HepG2 (cell line): ENCODE measurements at regions not wholly inside any gene's neighbourhood (a gene's known extent, or its start where the extent isn't known, plus 50 kb on each side); places are given as distances from the start of the nearest gene placed in this dataset.

ENCODE experiments used
- ATAC-seq: fragments of 200-7000 bp; cut with Tn5 transposase; 3 replicates; pipeline ENCODE4 v1.9.1; 2020; ENCODE audit warnings: mild to moderate bottlenecking, moderate library complexity
- BruUV-seq: library from RNA; stranded (reverse); fragments of 400-500 nt; replicated peaks from 2 replicates; lab custom pipeline; 2021; lab: Mats Ljungman, UMichigan
- CTCF ChIA-PET: fragments of 300-600 bp; formaldehyde crosslinking; extraction: SDS; loops from one replicate; lab custom pipeline; 2021; ENCODE audit warnings: low total read pairs, inconsistent platforms, low intra/inter-chr PET ratio; lab: Yijun Ruan, JAX
- POLR2A ChIA-PET: fragments of 350-600 bp; sonication (Branson Sonifier 250); formaldehyde crosslinking; loops from one replicate; lab custom pipeline; 2020; ENCODE audit warnings: antibody characterized with exemption, inconsistent platforms; lab: Yijun Ruan, JAX
- DNase-seq: peaks from one replicate; pipeline ENCODE4 v3.0.0-alpha.2; 2015; ENCODE audit warnings: low spot score
- FAIRE-seq: peaks from 3 replicates; lab custom pipeline; 2011; peaks lifted over from hg19 to GRCh38; lab: Jason Lieb, UNC
- H2AFZ ChIP-seq: one replicate; pipeline ENCODE4 v1.6.1; 2011; ENCODE audit warnings: low read length, inconsistent platforms
- H3K27ac ChIP-seq: fragments of 300-600 bp; 3 replicates; pipeline ENCODE4 v1.8.0; 2011; ENCODE audit warnings: mixed run types, mild to moderate bottlenecking, mixed read lengths, low read length, inconsistent platforms; ENCODE audit not compliant: insufficient read depth; ENCODE audit errors: extremely low read length
- H3K27me3 ChIP-seq, 2 experiments: fragments of 200-600 bp in 1 of 2; 2 replicates in 1 of 2; 3 replicates in 1 of 2; pipeline versions ENCODE4 v1.6.0 to v1.8.0; 2011; ENCODE audit warnings: low read length in 2 of 2, mild to moderate bottlenecking in 2 of 2, moderate library complexity in 2 of 2, inconsistent platforms in 1 of 2; ENCODE audit not compliant: insufficient read depth in 2 of 2, control insufficient read depth in 1 of 2
- H3K36me3 ChIP-seq, 2 experiments: fragments of 200-600 bp in 1 of 2; replicated peaks in 1 of 2; 2 replicates in 1 of 2; 3 replicates in 1 of 2; pipeline versions ENCODE4 v1.5.1 to v1.8.0; 2011; ENCODE audit warnings: low read length in 2 of 2, inconsistent platforms in 1 of 2; ENCODE audit not compliant: insufficient read depth in 2 of 2, control insufficient read depth in 1 of 2
- H3K4me1 ChIP-seq: 2 replicates; pipeline ENCODE4 v1.5.1; 2012; ENCODE audit warnings: low read length, inconsistent platforms; ENCODE audit not compliant: insufficient read depth
- H3K4me2 ChIP-seq: 2 replicates; pipeline ENCODE4 v1.6.0; 2011; ENCODE audit warnings: low read depth, low read length, inconsistent platforms
- H3K4me3 ChIP-seq, 3 experiments: fragments of 200-600 bp in 1 of 3; sonication (generic), shearing (Covaris generic) in 1 of 3; replicated peaks in 1 of 3; 2 replicates each; pipeline ENCODE4 v1.5.1; 2011 to 2016; ENCODE audit warnings: low read length in 3 of 3, inconsistent platforms in 2 of 3, low read depth in 2 of 3, mild to moderate bottlenecking in 2 of 3, control low read depth in 1 of 3, mixed read lengths in 1 of 3; ENCODE audit not compliant: insufficient read depth in 1 of 3
- H3K79me2 ChIP-seq: one replicate; pipeline ENCODE4 v1.6.1; 2011; ENCODE audit warnings: low read length, inconsistent platforms; ENCODE audit not compliant: insufficient read depth
- H3K9ac ChIP-seq: 2 replicates; pipeline ENCODE4 v1.6.0; 2011; ENCODE audit warnings: mild to moderate bottlenecking, low read depth, low read length, inconsistent platforms; ENCODE audit not compliant: insufficient read depth
- H3K9me3 ChIP-seq: 2 replicates; pipeline ENCODE4 v1.5.1; 2012; ENCODE audit warnings: mild to moderate bottlenecking, low read length
- H4K20me1 ChIP-seq: 2 replicates; pipeline ENCODE4 v1.6.0; 2011; ENCODE audit warnings: inconsistent platforms, mild to moderate bottlenecking, low read length, moderate library complexity; ENCODE audit not compliant: insufficient read depth
- CEBPB ChIP-seq: IDR thresholded peaks from 2 replicates; pipeline ENCODE4 v1.6.1; 2011; ENCODE audit warnings: low read depth, low read length, improper control_type of control experiment, borderline replicate concordance
- ETV6 ChIP-seq: sonication (generic); formaldehyde crosslinking; conservative IDR thresholded peaks from 2 replicates; pipeline ENCODE4 v1.4.0; 2020; ENCODE audit warnings: missing genetic modification reagents
- NR2F1 ChIP-seq, 2 experiments: fragments of 450-650 bp in 1 of 2; formaldehyde crosslinking in 1 of 2; IDR thresholded peaks; 2 replicates each; pipeline versions ENCODE4 v1.5.0 to v1.6.1; 2016 to 2020; ENCODE audit warnings: mild to moderate bottlenecking in 1 of 2, missing compliant biosample characterization in 1 of 2, missing genetic modification reagents in 1 of 2, moderate library complexity in 1 of 2
- PHB2 ChIP-seq: fragments of 450-650 bp; IDR thresholded peaks from 2 replicates; pipeline ENCODE4 v1.6.1; 2018; ENCODE audit not compliant: partially characterized antibody
- PLRG1 ChIP-seq: fragments of 450-650 bp; conservative IDR thresholded peaks from 2 replicates; pipeline ENCODE4 v1.6.1; 2016
- SP2 ChIP-seq: sonication (generic); formaldehyde crosslinking; IDR thresholded peaks from 2 replicates; pipeline ENCODE4 v1.5.1; 2020; ENCODE audit warnings: mild to moderate bottlenecking, missing genetic modification reagents
- TP53 ChIP-seq: sonication (generic); formaldehyde crosslinking; conservative IDR thresholded peaks from 2 replicates; pipeline ENCODE4 v1.4.0; 2020; ENCODE audit warnings: missing genetic modification reagents
- U2AF1 ChIP-seq: fragments of 200-400 bp; formaldehyde crosslinking; optimal IDR thresholded peaks from 2 replicates; pipeline ENCODE3; 2017; ENCODE audit warnings: mild to moderate bottlenecking, low read depth, low read length
- ZEB1 ChIP-seq: IDR thresholded peaks from 2 replicates; pipeline ENCODE4 v1.6.1; 2012; ENCODE audit warnings: mild to moderate bottlenecking, low read depth, inconsistent platforms; ENCODE audit not compliant: insufficient replicate concordance
- ZNF350 ChIP-seq: sonication (generic); formaldehyde crosslinking; IDR thresholded peaks from 2 replicates; pipeline ENCODE4 v1.4.0; 2020; ENCODE audit warnings: mild to moderate bottlenecking, low read depth, missing genetic modification reagents, borderline replicate concordance
- ZNF431 ChIP-seq: sonication (generic); formaldehyde crosslinking; IDR thresholded peaks from 2 replicates; pipeline ENCODE4 v1.9.0; 2022; ENCODE audit warnings: missing genetic modification reagents, low read depth, mild to moderate bottlenecking, borderline replicate concordance
- ZNF563 ChIP-seq: sonication (generic); formaldehyde crosslinking; IDR thresholded peaks from 2 replicates; pipeline ENCODE4 v1.8.0; 2022; ENCODE audit warnings: mild to moderate bottlenecking, moderate library complexity, missing genetic modification reagents
- ZNF687 ChIP-seq: sonication (generic); formaldehyde crosslinking; IDR thresholded peaks from 2 replicates; pipeline ENCODE4 v1.5.1; 2020; ENCODE audit warnings: mild to moderate bottlenecking, missing genetic modification reagents, moderate library complexity
- WGBS: methylation state at CpG from one replicate; pipeline ENCODE4 v1.1.6; 2017; ENCODE audit warnings: low lambda C conversion rate; 5-methylcytosine and 5-hydroxymethylcytosine counted together
- in situ Hi-C: cut with HindIII; loops from 2 replicates; pipeline ENCODE4 v1.10.0; 2017; ENCODE audit warnings: low pct_unique_long_range_greater_than_20kb; ENCODE audit not compliant: extremely low pct_ligation_motif_present
- intact Hi-C: fragments of 100-400 bp; cut with micrococcal nuclease; formaldehyde crosslinking; loops from one replicate; pipeline ENCODE4 v1.10.0; 2022; ENCODE audit not compliant: unreplicated experiment

- TF ChIP-seq TP53 (CRISPR knock-in tag) = no peak
- TF ChIP-seq PLRG1 = no peak
- no peak for TF ChIP-seq ETV6 (CRISPR knock-in tag)
- no peak for TF ChIP-seq ZEB1
- no peak for TF ChIP-seq ZNF431
- no peak for TF ChIP-seq ZNF563 (CRISPR knock-in tag)
- no peak for TF ChIP-seq PHB2
- no peak for TF ChIP-seq SP2 (CRISPR knock-in tag)
- no peak for TF ChIP-seq ZNF350 (CRISPR knock-in tag)
- no peak for TF ChIP-seq CEBPB
- TF ChIP-seq, all 625 proteins: peak for 0
- in situ Hi-C loops (no loop called here), intact Hi-C loops (no loop called here)
- no peaks in the 10 kb centered on the region for H4K20me1 ChIP-seq
- H3K27me3 ChIP-seq = no peaks in the 10 kb centered on the region
- WGBS = 35% methylated on average over 15 of the region's 15 CpGs
- ChIA-PET CTCF (no interaction called here), POLR2A (no interaction called here)
- H3K27ac ChIP-seq = no peak overlapping the region
- DNase-seq = no peak
- no peak for ATAC-seq
- no peaks in the 10 kb centered on the region for H3K36me3 ChIP-seq
- peak overlapping the region; percentile 7; the same call in 1 of the 2 replicates for H3K4me2 ChIP-seq
- no peaks in the 10 kb centered on the region for H3K9me3 ChIP-seq
- FAIRE-seq = no peak
- no TSS peak for BruUV-seq
- no peaks in the 10 kb centered on the region for H3K4me1 ChIP-seq
- peak overlapping the region in 1 of 3 experiments; percentile 23; a peak in 1 of 6 replicates for H3K4me3 ChIP-seq
- no peaks in the 10 kb centered on the region for H3K79me2 ChIP-seq
- no peak overlapping the region for H2AFZ ChIP-seq
- H3K9ac ChIP-seq = no peak overlapping the region
Observed at GRCh38 chrX:140090800-140091124, 125.4 kb upstream of the CXorf66 start.

GRCh38 chrX:140088438-140088837, 123.1 kb upstream of the CXorf66 start:
- POLR2A ChIA-PET = no interaction called here
- Histone ChIP-seq H3K4me3 (no peak overlapping the region), H3K27me3 (no peaks in the 10 kb centered on the region)
- TF ChIP-seq U2AF1 (no peak), NR2F1 (CRISPR knock-in tag; IDR thresholded peaks at IDR 0.05) (no peak), ZNF687 (CRISPR knock-in tag) (no peak)
- TF ChIP-seq, all 625 proteins: peak for 0
- Histone ChIP-seq H3K9me3 (no peaks in the 10 kb centered on the region), H3K36me3 (no peaks in the 10 kb centered on the region), H3K27ac (no peak overlapping the region), H2AFZ (no peak overlapping the region), H4K20me1 (no peaks in the 10 kb centered on the region), H3K79me2 (no peaks in the 10 kb centered on the region), H3K4me2 (no peak overlapping the region), H3K9ac (no peak overlapping the region), H3K4me1 (no peaks in the 10 kb centered on the region)
- BruUV-seq = no TSS peak
- FAIRE-seq (no peak), ATAC-seq (no peak), DNase-seq (no peak)
- intact Hi-C loops = no loop called here
- in situ Hi-C loops = no loop called here
- CTCF ChIA-PET = no interaction called here
- 2% methylated on average over 2 of the region's 2 CpGs for WGBS
